Esophagus muscularis mucosa (tissue), 4 donors: ENCODE measurements at regions not wholly inside any gene's neighbourhood (a gene's known extent, or its start where the extent isn't known, plus 50 kb on each side); places are given as distances from the start of the nearest gene placed in this dataset.

Source experiments
- EP300 ChIP-seq: sonication (generic); formaldehyde crosslinking; IDR thresholded peaks from one replicate; pipeline ENCODE4 v1.6.1; 2017; ENCODE audit warnings: antibody characterized with exemption
- POLR2A ChIP-seq: fragments of 450-650 bp; IDR thresholded peaks from one replicate; pipeline ENCODE4 v1.6.1; 2017; ENCODE audit warnings: antibody characterized with exemption, moderate library complexity, mild to moderate bottlenecking, low read depth
- POLR2AphosphoS5 ChIP-seq, 2 donors: sonication (generic); formaldehyde crosslinking; IDR thresholded peaks; one replicate each; pipeline ENCODE4 v1.6.1; 2017; ENCODE audit warnings: antibody characterized with exemption in 2 of 2
- TF ChIP-seq, protein P1 (sequence below), 3 experiments: fragments of 200-600 bp in 2 of 3; fragments of 450-650 bp in 1 of 3; sonication (generic) in 2 of 3; IDR thresholded peaks; one replicate each; pipeline ENCODE4 v1.5.1; 2017 to 2019; ENCODE audit warnings: antibody characterized with exemption in 3 of 3, mild to moderate bottlenecking in 2 of 3, moderate library complexity in 1 of 3

GRCh38 chr2:58860586-58860985 is 619.5 kb upstream of the FANCL start:
- TF ChIP-seq, protein P1, sequence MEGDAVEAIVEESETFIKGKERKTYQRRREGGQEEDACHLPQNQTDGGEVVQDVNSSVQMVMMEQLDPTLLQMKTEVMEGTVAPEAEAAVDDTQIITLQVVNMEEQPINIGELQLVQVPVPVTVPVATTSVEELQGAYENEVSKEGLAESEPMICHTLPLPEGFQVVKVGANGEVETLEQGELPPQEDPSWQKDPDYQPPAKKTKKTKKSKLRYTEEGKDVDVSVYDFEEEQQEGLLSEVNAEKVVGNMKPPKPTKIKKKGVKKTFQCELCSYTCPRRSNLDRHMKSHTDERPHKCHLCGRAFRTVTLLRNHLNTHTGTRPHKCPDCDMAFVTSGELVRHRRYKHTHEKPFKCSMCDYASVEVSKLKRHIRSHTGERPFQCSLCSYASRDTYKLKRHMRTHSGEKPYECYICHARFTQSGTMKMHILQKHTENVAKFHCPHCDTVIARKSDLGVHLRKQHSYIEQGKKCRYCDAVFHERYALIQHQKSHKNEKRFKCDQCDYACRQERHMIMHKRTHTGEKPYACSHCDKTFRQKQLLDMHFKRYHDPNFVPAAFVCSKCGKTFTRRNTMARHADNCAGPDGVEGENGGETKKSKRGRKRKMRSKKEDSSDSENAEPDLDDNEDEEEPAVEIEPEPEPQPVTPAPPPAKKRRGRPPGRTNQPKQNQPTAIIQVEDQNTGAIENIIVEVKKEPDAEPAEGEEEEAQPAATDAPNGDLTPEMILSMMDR (IDR thresholded peaks at IDR 0.05) = no peak
- TF ChIP-seq POLR2AphosphoS5 (IDR thresholded peaks at IDR 0.05) = no peak
- no peak for TF ChIP-seq POLR2A
- no peak for TF ChIP-seq EP300
